H9 (cell line): ENCODE measurements at regions not wholly inside any gene's neighbourhood (a gene's known extent, or its start where the extent isn't known, plus 50 kb on each side); places are given as distances from the start of the nearest gene placed in this dataset.

Source experiments
- DNase-seq: peaks from one replicate; pipeline ENCODE4 v3.0.0-alpha.2; 2017
- H2AFZ ChIP-seq: one replicate; pipeline ENCODE4 v1.6.1; 2013; ENCODE audit warnings: mild to moderate bottlenecking, low read length, control low read depth, moderate library complexity
- H2AK5ac ChIP-seq: 2 replicates; pipeline ENCODE4 v1.6.1; 2013; ENCODE audit warnings: low read length, control low read depth, mixed read lengths; ENCODE audit not compliant: insufficient read length
- H2BK120ac ChIP-seq: one replicate; pipeline ENCODE4 v1.6.1; 2013; ENCODE audit warnings: low read depth, mild to moderate bottlenecking, low read length, control low read depth, inconsistent platforms; ENCODE audit not compliant: poor library complexity, severe bottlenecking
- H2BK12ac ChIP-seq: 2 replicates; pipeline ENCODE4 v1.6.1; 2013; ENCODE audit warnings: low read length, control low read depth, mixed read lengths, low read depth; ENCODE audit not compliant: insufficient read length
- H2BK15ac ChIP-seq: 2 replicates; pipeline ENCODE4 v1.6.1; 2013; ENCODE audit warnings: low read depth, low read length, control low read depth
- H2BK20ac ChIP-seq: one replicate; pipeline ENCODE4 v1.6.1; 2013; ENCODE audit warnings: low read depth, mild to moderate bottlenecking, low read length, control low read depth, inconsistent platforms; ENCODE audit not compliant: poor library complexity, severe bottlenecking
- H2BK5ac ChIP-seq: 2 replicates; pipeline ENCODE4 v1.6.1; 2013; ENCODE audit warnings: low read length, control low read depth, mixed read lengths; ENCODE audit not compliant: insufficient read length
- H3K14ac ChIP-seq: 2 replicates; pipeline ENCODE4 v1.6.1; 2013; ENCODE audit warnings: low read length, control low read depth; ENCODE audit not compliant: insufficient read depth
- H3K18ac ChIP-seq: 2 replicates; pipeline ENCODE4 v1.6.1; 2013; ENCODE audit warnings: low read depth, mild to moderate bottlenecking, mixed read lengths, low read length, control low read depth; ENCODE audit not compliant: insufficient read length
- H3K23ac ChIP-seq: 2 replicates; pipeline ENCODE4 v1.6.1; 2013; ENCODE audit warnings: low read length, control low read depth, mixed read lengths, low read depth; ENCODE audit not compliant: insufficient read length
- H3K23me2 ChIP-seq: 2 replicates; pipeline ENCODE4 v1.6.1; 2013; ENCODE audit warnings: low read depth, mild to moderate bottlenecking, mixed read lengths, low read length, control low read depth; ENCODE audit not compliant: insufficient read length, poor library complexity, severe bottlenecking
- H3K27ac ChIP-seq: 2 replicates; pipeline ENCODE4 v1.5.1; 2013; ENCODE audit warnings: low read length, control low read depth, mixed read lengths, low read depth; ENCODE audit not compliant: insufficient read length
- H3K27me3 ChIP-seq: 2 replicates; pipeline ENCODE4 v1.6.1; 2013; ENCODE audit warnings: low read length, control low read depth, inconsistent platforms; ENCODE audit not compliant: insufficient read depth
- H3K4ac ChIP-seq: 2 replicates; pipeline ENCODE4 v1.6.1; 2013; ENCODE audit warnings: low read depth, mild to moderate bottlenecking, control low read depth, inconsistent platforms, low read length, moderate library complexity
- H3K4me1 ChIP-seq: 2 replicates; pipeline ENCODE4 v1.6.1; 2013; ENCODE audit warnings: low read length, control low read depth, inconsistent platforms; ENCODE audit not compliant: insufficient read depth
- H3K4me2 ChIP-seq: 2 replicates; pipeline ENCODE4 v1.6.1; 2013; ENCODE audit warnings: low read length, control low read depth, mixed read lengths; ENCODE audit not compliant: insufficient read length, insufficient read depth
- H3K56ac ChIP-seq: 2 replicates; pipeline ENCODE4 v1.6.1; 2013; ENCODE audit warnings: low read depth, mild to moderate bottlenecking, mixed read lengths, low read length, control low read depth; ENCODE audit not compliant: insufficient read length
- H3K79me1 ChIP-seq: 2 replicates; pipeline ENCODE4 v1.6.1; 2013; ENCODE audit warnings: low read depth, mild to moderate bottlenecking, moderate library complexity, low read length, control low read depth, inconsistent platforms; ENCODE audit not compliant: insufficient read depth, poor library complexity, severe bottlenecking
- H3K79me2 ChIP-seq: 2 replicates; pipeline ENCODE4 v1.6.1; 2013; ENCODE audit warnings: low read length, control low read depth, inconsistent platforms; ENCODE audit not compliant: insufficient read depth
- H3K9ac ChIP-seq: 2 replicates; pipeline ENCODE4 v1.6.1; 2013; ENCODE audit warnings: low read length, control low read depth, mixed read lengths; ENCODE audit not compliant: insufficient read length; ENCODE audit errors: extremely low read depth
- H3K9me3 ChIP-seq: one replicate; pipeline ENCODE4 v1.6.1; 2013; ENCODE audit warnings: low read depth, low read length, inconsistent platforms; ENCODE audit not compliant: control insufficient read depth
- H3T11ph ChIP-seq: one replicate; pipeline ENCODE4 v1.6.1; 2013; ENCODE audit warnings: mild to moderate bottlenecking, low read length, control low read depth, inconsistent platforms
- H4K20me1 ChIP-seq: one replicate; pipeline ENCODE4 v1.6.1; 2013; ENCODE audit not compliant: control insufficient read depth, insufficient read length, insufficient read depth
- H4K5ac ChIP-seq: 2 replicates; pipeline ENCODE4 v1.6.1; 2013; ENCODE audit warnings: low read depth, mild to moderate bottlenecking, mixed read lengths, low read length, control low read depth; ENCODE audit not compliant: insufficient read length
- H4K8ac ChIP-seq: replicated peaks from 2 replicates; pipeline ENCODE4 v1.6.1; 2013; ENCODE audit warnings: low read length, control low read depth, mixed read lengths, low read depth; ENCODE audit not compliant: insufficient read length
- H4K91ac ChIP-seq: 2 replicates; pipeline ENCODE4 v1.6.1; 2013; ENCODE audit warnings: low read depth, mild to moderate bottlenecking, moderate library complexity, mixed read lengths, low read length, control low read depth; ENCODE audit not compliant: insufficient read length
- H3K27ac Mint-ChIP-seq, 3 experiments: 2 replicates in 2 of 3; 3 replicates in 1 of 3; pipeline ENCODE4 v1.8.0; 2020 to 2021; ENCODE audit warnings: mixed read lengths in 3 of 3, mild to moderate bottlenecking in 1 of 3, moderate library complexity in 1 of 3
- H3K27me3 Mint-ChIP-seq: 2 replicates; pipeline ENCODE4 v1.8.0; 2021; ENCODE audit warnings: low read depth, mild to moderate bottlenecking, moderate library complexity, mixed read lengths
- H3K36me3 Mint-ChIP-seq, 3 experiments: 2 replicates in 2 of 3; 3 replicates in 1 of 3; pipeline ENCODE4 v1.8.0; 2020 to 2021; ENCODE audit warnings: low read depth in 3 of 3, mixed read lengths in 3 of 3; ENCODE audit not compliant: insufficient read depth in 1 of 3
- H3K4me1 Mint-ChIP-seq, 2 experiments: 2 replicates each; pipeline ENCODE4 v1.8.0; 2020; ENCODE audit warnings: mixed read lengths in 2 of 2
- H3K4me3 Mint-ChIP-seq, 2 experiments: 2 replicates in 1 of 2; 3 replicates in 1 of 2; pipeline ENCODE4 v1.8.0; 2020 to 2021; ENCODE audit warnings: mild to moderate bottlenecking in 2 of 2, mixed read lengths in 2 of 2, moderate library complexity in 1 of 2
- H3K9me3 Mint-ChIP-seq, 2 experiments: 2 replicates in 1 of 2; 3 replicates in 1 of 2; pipeline ENCODE4 v1.8.0; 2020; ENCODE audit warnings: mild to moderate bottlenecking in 2 of 2, mixed read lengths in 2 of 2, moderate library complexity in 1 of 2
- WGBS: extraction: QIAGEN DNeasy Blood & Tissue Kit; methylation state at CpG from one replicate; pipeline ENCODE4 v1.1.7; 2013; ENCODE audit warnings: missing lambda C conversion rate, low lambda C conversion rate, mixed read lengths; ENCODE audit not compliant: insufficient read length; ENCODE audit errors: extremely low coverage; 5-methylcytosine and 5-hydroxymethylcytosine counted together
- TF ChIP-seq, protein P1 (sequence below): fragments of 200-600 bp; sonication (generic); conservative IDR thresholded peaks from 3 replicates; pipeline ENCODE4 v1.8.0; 2021; ENCODE audit warnings: antibody characterized with exemption, mild to moderate bottlenecking

GRCh38 chr7:85714043-85714578 lies 527.3 kb upstream of the SEMA3D start:
- WGBS = no CpG with 5 or more reads among the region's 2 CpGs
- H4K5ac ChIP-seq = no peak overlapping the region
- no peaks in the 10 kb centered on the region for H4K20me1 ChIP-seq
- Mint-ChIP-seq H3K36me3 (no peaks in the 10 kb centered on the region), H3K4me3 (no peak overlapping the region), H3K27ac (no peak overlapping the region), H3K27me3 (no peaks in the 10 kb centered on the region), H3K9me3 (no peaks in the 10 kb centered on the region), H3K4me1 (no peaks in the 10 kb centered on the region)
- no peak overlapping the region for H3K56ac ChIP-seq
- TF ChIP-seq, protein P1, sequence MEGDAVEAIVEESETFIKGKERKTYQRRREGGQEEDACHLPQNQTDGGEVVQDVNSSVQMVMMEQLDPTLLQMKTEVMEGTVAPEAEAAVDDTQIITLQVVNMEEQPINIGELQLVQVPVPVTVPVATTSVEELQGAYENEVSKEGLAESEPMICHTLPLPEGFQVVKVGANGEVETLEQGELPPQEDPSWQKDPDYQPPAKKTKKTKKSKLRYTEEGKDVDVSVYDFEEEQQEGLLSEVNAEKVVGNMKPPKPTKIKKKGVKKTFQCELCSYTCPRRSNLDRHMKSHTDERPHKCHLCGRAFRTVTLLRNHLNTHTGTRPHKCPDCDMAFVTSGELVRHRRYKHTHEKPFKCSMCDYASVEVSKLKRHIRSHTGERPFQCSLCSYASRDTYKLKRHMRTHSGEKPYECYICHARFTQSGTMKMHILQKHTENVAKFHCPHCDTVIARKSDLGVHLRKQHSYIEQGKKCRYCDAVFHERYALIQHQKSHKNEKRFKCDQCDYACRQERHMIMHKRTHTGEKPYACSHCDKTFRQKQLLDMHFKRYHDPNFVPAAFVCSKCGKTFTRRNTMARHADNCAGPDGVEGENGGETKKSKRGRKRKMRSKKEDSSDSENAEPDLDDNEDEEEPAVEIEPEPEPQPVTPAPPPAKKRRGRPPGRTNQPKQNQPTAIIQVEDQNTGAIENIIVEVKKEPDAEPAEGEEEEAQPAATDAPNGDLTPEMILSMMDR = no peak
- H3K4ac ChIP-seq = no peak overlapping the region
- H3K9me3 ChIP-seq = no peaks in the 10 kb centered on the region
- H3K27ac ChIP-seq = no peak overlapping the region
- H2BK5ac ChIP-seq = no peak overlapping the region
- H4K91ac ChIP-seq = no peak overlapping the region
- H2BK12ac ChIP-seq = no peak overlapping the region
- H3K23me2 ChIP-seq = no peaks in the 10 kb centered on the region
- H2AFZ ChIP-seq = no peak overlapping the region
- H3K14ac ChIP-seq = no peak overlapping the region
- H3K79me1 ChIP-seq = no peaks in the 10 kb centered on the region
- no peak overlapping the region for H2AK5ac ChIP-seq
- no peak overlapping the region for H2BK15ac ChIP-seq
- no peak overlapping the region for H4K8ac ChIP-seq
- no peak overlapping the region for H3T11ph ChIP-seq
- no peak for DNase-seq
- no peaks in the 10 kb centered on the region for H3K27me3 ChIP-seq
- no peak overlapping the region for H3K18ac ChIP-seq
- no peak overlapping the region for H2BK120ac ChIP-seq
- no peak overlapping the region for H2BK20ac ChIP-seq
- H3K79me2 ChIP-seq = no peaks in the 10 kb centered on the region
- no peak overlapping the region for H3K23ac ChIP-seq
- H3K4me2 ChIP-seq = no peak overlapping the region
- H3K4me1 ChIP-seq = no peaks in the 10 kb centered on the region
- H3K9ac ChIP-seq = no peak overlapping the region
